H9 (cell line): ENCODE measurements at regions not wholly inside any gene's neighbourhood (a gene's known extent, or its start where the extent isn't known, plus 50 kb on each side); places are given as distances from the start of the nearest gene placed in this dataset.

Experiments used
- DNase-seq: peaks from one replicate; pipeline ENCODE4 v3.0.0-alpha.2; 2017
- H2AFZ ChIP-seq: one replicate; pipeline ENCODE4 v1.6.1; 2013; ENCODE audit warnings: mild to moderate bottlenecking, low read length, control low read depth, moderate library complexity
- H2AK5ac ChIP-seq: 2 replicates; pipeline ENCODE4 v1.6.1; 2013; ENCODE audit warnings: low read length, control low read depth, mixed read lengths; ENCODE audit not compliant: insufficient read length
- H2BK120ac ChIP-seq: one replicate; pipeline ENCODE4 v1.6.1; 2013; ENCODE audit warnings: low read depth, mild to moderate bottlenecking, low read length, control low read depth, inconsistent platforms; ENCODE audit not compliant: poor library complexity, severe bottlenecking
- H2BK12ac ChIP-seq: 2 replicates; pipeline ENCODE4 v1.6.1; 2013; ENCODE audit warnings: low read length, control low read depth, mixed read lengths, low read depth; ENCODE audit not compliant: insufficient read length
- H2BK15ac ChIP-seq: 2 replicates; pipeline ENCODE4 v1.6.1; 2013; ENCODE audit warnings: low read depth, low read length, control low read depth
- H2BK20ac ChIP-seq: one replicate; pipeline ENCODE4 v1.6.1; 2013; ENCODE audit warnings: low read depth, mild to moderate bottlenecking, low read length, control low read depth, inconsistent platforms; ENCODE audit not compliant: poor library complexity, severe bottlenecking
- H2BK5ac ChIP-seq: 2 replicates; pipeline ENCODE4 v1.6.1; 2013; ENCODE audit warnings: low read length, control low read depth, mixed read lengths; ENCODE audit not compliant: insufficient read length
- H3K14ac ChIP-seq: 2 replicates; pipeline ENCODE4 v1.6.1; 2013; ENCODE audit warnings: low read length, control low read depth; ENCODE audit not compliant: insufficient read depth
- H3K18ac ChIP-seq: 2 replicates; pipeline ENCODE4 v1.6.1; 2013; ENCODE audit warnings: low read depth, mild to moderate bottlenecking, mixed read lengths, low read length, control low read depth; ENCODE audit not compliant: insufficient read length
- H3K23ac ChIP-seq: 2 replicates; pipeline ENCODE4 v1.6.1; 2013; ENCODE audit warnings: low read length, control low read depth, mixed read lengths, low read depth; ENCODE audit not compliant: insufficient read length
- H3K23me2 ChIP-seq: 2 replicates; pipeline ENCODE4 v1.6.1; 2013; ENCODE audit warnings: low read depth, mild to moderate bottlenecking, mixed read lengths, low read length, control low read depth; ENCODE audit not compliant: insufficient read length, poor library complexity, severe bottlenecking
- H3K27ac ChIP-seq: 2 replicates; pipeline ENCODE4 v1.5.1; 2013; ENCODE audit warnings: low read length, control low read depth, mixed read lengths, low read depth; ENCODE audit not compliant: insufficient read length
- H3K27me3 ChIP-seq: 2 replicates; pipeline ENCODE4 v1.6.1; 2013; ENCODE audit warnings: low read length, control low read depth, inconsistent platforms; ENCODE audit not compliant: insufficient read depth
- H3K4ac ChIP-seq: 2 replicates; pipeline ENCODE4 v1.6.1; 2013; ENCODE audit warnings: low read depth, mild to moderate bottlenecking, control low read depth, inconsistent platforms, low read length, moderate library complexity
- H3K4me1 ChIP-seq: 2 replicates; pipeline ENCODE4 v1.6.1; 2013; ENCODE audit warnings: low read length, control low read depth, inconsistent platforms; ENCODE audit not compliant: insufficient read depth
- H3K4me2 ChIP-seq: 2 replicates; pipeline ENCODE4 v1.6.1; 2013; ENCODE audit warnings: low read length, control low read depth, mixed read lengths; ENCODE audit not compliant: insufficient read length, insufficient read depth
- H3K56ac ChIP-seq: 2 replicates; pipeline ENCODE4 v1.6.1; 2013; ENCODE audit warnings: low read depth, mild to moderate bottlenecking, mixed read lengths, low read length, control low read depth; ENCODE audit not compliant: insufficient read length
- H3K79me1 ChIP-seq: 2 replicates; pipeline ENCODE4 v1.6.1; 2013; ENCODE audit warnings: low read depth, mild to moderate bottlenecking, moderate library complexity, low read length, control low read depth, inconsistent platforms; ENCODE audit not compliant: insufficient read depth, poor library complexity, severe bottlenecking
- H3K79me2 ChIP-seq: 2 replicates; pipeline ENCODE4 v1.6.1; 2013; ENCODE audit warnings: low read length, control low read depth, inconsistent platforms; ENCODE audit not compliant: insufficient read depth
- H3K9ac ChIP-seq: 2 replicates; pipeline ENCODE4 v1.6.1; 2013; ENCODE audit warnings: low read length, control low read depth, mixed read lengths; ENCODE audit not compliant: insufficient read length; ENCODE audit errors: extremely low read depth
- H3K9me3 ChIP-seq: one replicate; pipeline ENCODE4 v1.6.1; 2013; ENCODE audit warnings: low read depth, low read length, inconsistent platforms; ENCODE audit not compliant: control insufficient read depth
- H3T11ph ChIP-seq: one replicate; pipeline ENCODE4 v1.6.1; 2013; ENCODE audit warnings: mild to moderate bottlenecking, low read length, control low read depth, inconsistent platforms
- H4K20me1 ChIP-seq: one replicate; pipeline ENCODE4 v1.6.1; 2013; ENCODE audit not compliant: control insufficient read depth, insufficient read length, insufficient read depth
- H4K5ac ChIP-seq: 2 replicates; pipeline ENCODE4 v1.6.1; 2013; ENCODE audit warnings: low read depth, mild to moderate bottlenecking, mixed read lengths, low read length, control low read depth; ENCODE audit not compliant: insufficient read length
- H4K8ac ChIP-seq: replicated peaks from 2 replicates; pipeline ENCODE4 v1.6.1; 2013; ENCODE audit warnings: low read length, control low read depth, mixed read lengths, low read depth; ENCODE audit not compliant: insufficient read length
- H4K91ac ChIP-seq: 2 replicates; pipeline ENCODE4 v1.6.1; 2013; ENCODE audit warnings: low read depth, mild to moderate bottlenecking, moderate library complexity, mixed read lengths, low read length, control low read depth; ENCODE audit not compliant: insufficient read length
- H3K27ac Mint-ChIP-seq, 3 experiments: 2 replicates in 2 of 3; 3 replicates in 1 of 3; pipeline ENCODE4 v1.8.0; 2020 to 2021; ENCODE audit warnings: mixed read lengths in 3 of 3, mild to moderate bottlenecking in 1 of 3, moderate library complexity in 1 of 3
- H3K27me3 Mint-ChIP-seq: 2 replicates; pipeline ENCODE4 v1.8.0; 2021; ENCODE audit warnings: low read depth, mild to moderate bottlenecking, moderate library complexity, mixed read lengths
- H3K36me3 Mint-ChIP-seq, 3 experiments: 2 replicates in 2 of 3; 3 replicates in 1 of 3; pipeline ENCODE4 v1.8.0; 2020 to 2021; ENCODE audit warnings: low read depth in 3 of 3, mixed read lengths in 3 of 3; ENCODE audit not compliant: insufficient read depth in 1 of 3
- H3K4me1 Mint-ChIP-seq, 2 experiments: 2 replicates each; pipeline ENCODE4 v1.8.0; 2020; ENCODE audit warnings: mixed read lengths in 2 of 2
- H3K4me3 Mint-ChIP-seq, 2 experiments: 2 replicates in 1 of 2; 3 replicates in 1 of 2; pipeline ENCODE4 v1.8.0; 2020 to 2021; ENCODE audit warnings: mild to moderate bottlenecking in 2 of 2, mixed read lengths in 2 of 2, moderate library complexity in 1 of 2
- H3K9me3 Mint-ChIP-seq, 2 experiments: 2 replicates in 1 of 2; 3 replicates in 1 of 2; pipeline ENCODE4 v1.8.0; 2020; ENCODE audit warnings: mild to moderate bottlenecking in 2 of 2, mixed read lengths in 2 of 2, moderate library complexity in 1 of 2
- CTCF ChIP-seq: fragments of 200-600 bp; sonication (generic); conservative IDR thresholded peaks from 3 replicates; pipeline ENCODE4 v1.8.0; 2021; ENCODE audit warnings: antibody characterized with exemption, mild to moderate bottlenecking

GRCh38 chr12:63028951-63029350 is 94.0 kb upstream of the PPM1H start:
- Histone ChIP-seq H4K5ac (no peak overlapping the region), H2BK120ac (no peak overlapping the region), H3K27ac (no peak overlapping the region), H4K20me1 (no peaks in the 10 kb centered on the region), H4K8ac (no peak overlapping the region), H3K23ac (no peak overlapping the region), H3K18ac (no peak overlapping the region), H2AFZ (no peak overlapping the region), H3K9me3 (no peaks in the 10 kb centered on the region), H2BK15ac (no peak overlapping the region), H2AK5ac (no peak overlapping the region), H3K9ac (no peak overlapping the region), H2BK20ac (no peak overlapping the region), H3K79me2 (no peaks in the 10 kb centered on the region), H3K4ac (no peak overlapping the region), H2BK5ac (no peak overlapping the region), H3K23me2 (no peaks in the 10 kb centered on the region), H3K79me1 (no peaks in the 10 kb centered on the region), H3K4me2 (no peak overlapping the region), H4K91ac (no peak overlapping the region), H3K56ac (no peak overlapping the region), H3K4me1 (peaks cover 5% of the 10 kb centered on the region; the same call in 1 of the 2 replicates), H3K14ac (no peak overlapping the region), H3K27me3 (no peaks in the 10 kb centered on the region), H2BK12ac (no peak overlapping the region), H3T11ph (no peak overlapping the region)
- TF ChIP-seq CTCF: no peak
- DNase-seq: no peak
- Mint-ChIP-seq H3K4me3 (no peak overlapping the region), H3K36me3 (peaks cover 0 to 2% (median 0%) of the 10 kb centered on the region in 3 experiments; a peak in 2 of 7 replicates), H3K27ac (no peak overlapping the region; a peak in 1 of 7 replicates), H3K27me3 (no peaks in the 10 kb centered on the region), H3K4me1 (peaks cover 27 to 37% of the 10 kb centered on the region in 2 experiments), H3K9me3 (peaks cover 4% of the 10 kb centered on the region in 2 experiments; a peak in 2 of 5 replicates)
